ENCODE measurements at regions not wholly inside any gene's neighbourhood (a gene's known extent, or its start where the extent isn't known, plus 50 kb on each side); places are given as distances from the start of the nearest gene placed in this dataset.

GRCh38 chr6:44629636-44630035 is 242.1 kb downstream of the CDC5L start:
- FAIRE-seq (no peak), DNase-seq (ENCODE audit: insufficient read length, low spot score) (no peak)

GRCh38 chr6:44630125-44631028 is 242.9 kb downstream of the CDC5L start:
- FAIRE-seq (no peak), DNase-seq (ENCODE audit: insufficient read length, low spot score) (peak; percentile 85)

GRCh38 chr6:44631968-44632367 is 244.5 kb downstream of the CDC5L start:
- DNase-seq (ENCODE audit: insufficient read length, low spot score) = no peak
- no peak for FAIRE-seq

GRCh38 chr6:44634321-44634720 is 246.8 kb downstream of the CDC5L start:
- FAIRE-seq (no peak), DNase-seq (ENCODE audit: insufficient read length, low spot score) (no peak)

GRCh38 chr6:44635486-44635885 is 248.0 kb downstream of the CDC5L start:
- FAIRE-seq = no peak
- DNase-seq (ENCODE audit: insufficient read length, low spot score) = no peak

GRCh38 chr6:44636561-44637248 is 249.2 kb downstream of the CDC5L start:
- FAIRE-seq (no peak), DNase-seq (ENCODE audit: insufficient read length, low spot score) (no peak)

GRCh38 chr6:44641344-44642031 is 254.0 kb downstream of the CDC5L start:
- DNase-seq (ENCODE audit: insufficient read length, low spot score) (no peak), FAIRE-seq (no peak)

- DNase-seq (ENCODE audit: insufficient read length, low spot score) (no peak), FAIRE-seq (no peak)
Observed at GRCh38 chr6:44642349-44642748, 254.8 kb downstream of the CDC5L start.

GRCh38 chr6:44642870-44643522 is 255.5 kb downstream of the CDC5L start:
- no peak for DNase-seq (ENCODE audit: insufficient read length, low spot score)
- no peak for FAIRE-seq

- no peak for DNase-seq (ENCODE audit: insufficient read length, low spot score)
- no peak for FAIRE-seq
Observed at GRCh38 chr6:44645276-44645675, 257.8 kb downstream of the CDC5L start.

- FAIRE-seq (no peak), DNase-seq (ENCODE audit: insufficient read length, low spot score) (no peak)
Observed at GRCh38 chr6:44646355-44646754, 258.8 kb downstream of the CDC5L start.

GRCh38 chr6:44649365-44650025 is 262.0 kb downstream of the CDC5L start:
- DNase-seq (ENCODE audit: insufficient read length, low spot score) (no peak), FAIRE-seq (peak; percentile 44)

- no peak for FAIRE-seq
Observed at GRCh38 chr6:44650495-44650894, 263.0 kb downstream of the CDC5L start.

GRCh38 chr6:44650947-44651346 is 263.4 kb downstream of the CDC5L start:
- FAIRE-seq (no peak), DNase-seq (ENCODE audit: insufficient read length, low spot score) (peak; percentile 48)

More at GRCh38 chr6:44650495-44650894, 263.0 kb downstream of the CDC5L start:
- DNase-seq (ENCODE audit: insufficient read length, low spot score) = no peak

- DNase-seq (ENCODE audit: insufficient read length, low spot score) = no peak
- FAIRE-seq = no peak
Observed at GRCh38 chr6:44651604-44652003, 264.1 kb downstream of the CDC5L start.

GRCh38 chr6:44652547-44652946 is 265.0 kb downstream of the CDC5L start:
- DNase-seq (ENCODE audit: insufficient read length, low spot score) = no peak
- FAIRE-seq = no peak

GRCh38 chr6:44653091-44653490 is 265.6 kb downstream of the CDC5L start:
- no peak for DNase-seq (ENCODE audit: insufficient read length, low spot score)
- FAIRE-seq = no peak

GRCh38 chr6:44653761-44654218 is 266.3 kb downstream of the CDC5L start:
- no peak for FAIRE-seq
- no peak for DNase-seq (ENCODE audit: insufficient read length, low spot score)

GRCh38 chr6:44655412-44656342 is 268.2 kb downstream of the CDC5L start:
- FAIRE-seq (peak; percentile 74), DNase-seq (ENCODE audit: insufficient read length, low spot score) (peak; percentile 73)
